ENCODE measurements at regions not wholly inside any gene's neighbourhood (a gene's known extent, or its start where the extent isn't known, plus 50 kb on each side); places are given as distances from the start of the nearest gene placed in this dataset.

GRCh38 chr5:99617335-99617734, 688.5 kb upstream of the CHD1 start:
- TF ChIP-seq CTCF (IDR thresholded peaks at IDR 0.05) = no peak
- TF ChIP-seq POLR2A (IDR thresholded peaks at IDR 0.05) = no peak
